ENCODE measurements at regions not wholly inside any gene's neighbourhood (a gene's known extent, or its start where the extent isn't known, plus 50 kb on each side); places are given as distances from the start of the nearest gene placed in this dataset.

DNA sequence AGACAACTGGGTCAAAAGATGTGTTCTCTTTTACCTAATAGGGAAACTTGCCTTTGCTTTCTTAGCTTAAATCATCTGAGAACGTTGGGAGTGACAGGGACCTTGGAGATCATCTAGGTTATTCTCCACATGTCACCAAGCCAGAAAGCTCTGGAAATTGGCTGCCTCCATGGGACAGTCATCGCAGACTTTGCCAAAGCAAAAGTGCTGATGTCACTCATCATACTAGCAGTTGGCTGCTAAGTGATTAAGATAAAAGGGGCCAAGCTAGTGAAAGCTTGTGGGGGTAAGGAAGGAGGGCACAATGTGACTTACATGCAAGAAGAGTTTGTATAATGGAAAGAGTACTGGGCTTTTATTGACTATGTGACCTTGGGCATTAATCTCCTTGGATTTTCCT lies 198.0 kb upstream of the PFN2 start:
- no peak overlapping the region for H3K4me2 ChIP-seq (replicated peaks; ENCODE audit: low read depth, low read length, poor library complexity, severe bottlenecking)

DNA sequence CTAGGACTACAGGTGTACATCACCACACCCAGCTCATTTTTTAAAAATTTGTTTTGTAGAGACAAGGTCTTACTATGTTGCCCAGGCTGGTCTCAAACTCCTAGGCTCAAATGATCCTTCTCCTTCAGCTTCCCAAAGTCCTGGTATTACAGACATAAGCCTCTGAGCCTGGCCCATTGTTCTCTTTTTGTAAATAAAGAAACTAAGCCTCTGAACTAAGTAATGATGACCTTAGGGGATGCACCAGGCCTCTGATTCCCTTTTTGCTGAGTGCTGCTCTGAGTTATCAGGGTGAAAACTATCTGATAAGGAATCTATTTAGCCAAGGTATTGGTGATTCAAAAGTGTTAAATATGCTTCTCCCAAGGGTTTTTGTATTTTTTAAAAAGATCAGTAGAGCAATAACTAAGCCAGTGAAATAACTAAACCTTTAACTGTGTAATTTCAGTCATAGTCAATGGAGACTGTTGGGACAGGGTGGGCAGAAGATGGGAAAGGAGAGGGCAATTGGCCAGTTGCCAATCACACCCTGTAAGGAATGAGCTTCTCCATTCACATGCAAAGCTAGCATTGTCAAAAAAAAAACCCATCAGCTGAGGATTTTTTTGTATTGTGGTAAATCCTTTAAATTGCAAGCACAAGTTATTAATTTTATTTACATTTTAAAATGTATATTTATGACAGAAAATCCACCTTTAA lies 194.8 kb upstream of the PFN2 start:
- CTCF ChIA-PET: no interaction called here
- Histone ChIP-seq H3K27ac (ENCODE audit: low read length in 2 of 2) (no peak overlapping the region), H2AFZ (ENCODE audit: insufficient read depth, low read depth, low read length, poor library complexity, severe bottlenecking) (no peak overlapping the region), H3K9ac (ENCODE audit: low read length) (no peak overlapping the region), H3K36me3 (replicated peaks in 1 of 2; ENCODE audit: control extremely low read depth in 1 of 2, control insufficient read depth in 1 of 2, extremely low read depth in 1 of 2, insufficient read depth in 2 of 2, low read length in 1 of 2) (no peaks in the 10 kb centered on the region), H4K20me1 (ENCODE audit: control insufficient read depth, insufficient read depth, low read length, poor library complexity, severe bottlenecking) (no peaks in the 10 kb centered on the region), H3K4me2 (replicated peaks; ENCODE audit: low read depth, low read length, poor library complexity, severe bottlenecking) (no peak overlapping the region), H3K27me3 (replicated peaks in 1 of 4; ENCODE audit: control extremely low read depth in 1 of 4, control insufficient read depth in 3 of 4, insufficient read depth in 4 of 4, low read length in 3 of 4) (no peaks in the 10 kb centered on the region), H3K79me2 (ENCODE audit: control insufficient read depth, insufficient read depth, low read length) (no peaks in the 10 kb centered on the region), H3K4me1 (ENCODE audit: control insufficient read depth in 2 of 2, insufficient read depth in 2 of 2, low read length in 2 of 2) (no peaks in the 10 kb centered on the region), H3K9me3 (ENCODE audit: control extremely low read depth in 1 of 3, control insufficient read depth in 2 of 3, insufficient read depth in 1 of 3, low read length in 2 of 3) (no peaks in the 10 kb centered on the region), H3K4me3 (ENCODE audit: control extremely low read depth in 1 of 5, extremely low read depth in 1 of 5, insufficient read depth in 1 of 5, low read depth in 2 of 5, low read length in 4 of 5) (no peak overlapping the region)
- TF ChIP-seq EZH2 (IDR thresholded peaks at IDR 0.05; ENCODE audit: borderline replicate concordance, insufficient read depth, low read depth, low read length, poor library complexity, severe bottlenecking): no peak
- TF ChIP-seq, protein P1, sequence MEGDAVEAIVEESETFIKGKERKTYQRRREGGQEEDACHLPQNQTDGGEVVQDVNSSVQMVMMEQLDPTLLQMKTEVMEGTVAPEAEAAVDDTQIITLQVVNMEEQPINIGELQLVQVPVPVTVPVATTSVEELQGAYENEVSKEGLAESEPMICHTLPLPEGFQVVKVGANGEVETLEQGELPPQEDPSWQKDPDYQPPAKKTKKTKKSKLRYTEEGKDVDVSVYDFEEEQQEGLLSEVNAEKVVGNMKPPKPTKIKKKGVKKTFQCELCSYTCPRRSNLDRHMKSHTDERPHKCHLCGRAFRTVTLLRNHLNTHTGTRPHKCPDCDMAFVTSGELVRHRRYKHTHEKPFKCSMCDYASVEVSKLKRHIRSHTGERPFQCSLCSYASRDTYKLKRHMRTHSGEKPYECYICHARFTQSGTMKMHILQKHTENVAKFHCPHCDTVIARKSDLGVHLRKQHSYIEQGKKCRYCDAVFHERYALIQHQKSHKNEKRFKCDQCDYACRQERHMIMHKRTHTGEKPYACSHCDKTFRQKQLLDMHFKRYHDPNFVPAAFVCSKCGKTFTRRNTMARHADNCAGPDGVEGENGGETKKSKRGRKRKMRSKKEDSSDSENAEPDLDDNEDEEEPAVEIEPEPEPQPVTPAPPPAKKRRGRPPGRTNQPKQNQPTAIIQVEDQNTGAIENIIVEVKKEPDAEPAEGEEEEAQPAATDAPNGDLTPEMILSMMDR (IDR thresholded peaks at IDR 0.05): no peak
- no peak overlapping the region for H3K27ac Mint-ChIP-seq
- POLR2A ChIA-PET: no interaction called here
- H3K27me3 Mint-ChIP-seq: peaks cover 4% of the 10 kb centered on the region
- no peaks in the 10 kb centered on the region for H3K4me1 Mint-ChIP-seq
- H3K4me3 Mint-ChIP-seq: no peak overlapping the region
- H3K9me3 Mint-ChIP-seq (ENCODE audit: insufficient read depth): no peaks in the 10 kb centered on the region
- DNase-seq (no peak), ATAC-seq (ENCODE audit: low read depth) (no peak)
- intact Hi-C loops (cut with micrococcal nuclease): no loop called here

More for the DNA sequence above, 198.0 kb upstream of the PFN2 start:
- ATAC-seq (ENCODE audit: low read depth): no peak
- ChIA-PET CTCF (no interaction called here), POLR2A (no interaction called here)
- Mint-ChIP-seq H3K27me3 (peaks cover 4% of the 10 kb centered on the region), H3K4me3 (no peak overlapping the region), H3K27ac (no peak overlapping the region), H3K4me1 (no peaks in the 10 kb centered on the region), H3K9me3 (ENCODE audit: insufficient read depth) (no peaks in the 10 kb centered on the region)
- TF ChIP-seq, protein P1 (IDR thresholded peaks at IDR 0.05): no peak
- TF ChIP-seq EZH2 (IDR thresholded peaks at IDR 0.05; ENCODE audit: borderline replicate concordance, insufficient read depth, low read depth, low read length, poor library complexity, severe bottlenecking): no peak
- H3K4me3 ChIP-seq (ENCODE audit: control extremely low read depth in 1 of 5, extremely low read depth in 1 of 5, insufficient read depth in 1 of 5, low read depth in 2 of 5, low read length in 4 of 5): no peak overlapping the region
- no peak overlapping the region for H3K27ac ChIP-seq (ENCODE audit: low read length in 2 of 2)
- no peak overlapping the region for H3K9ac ChIP-seq (ENCODE audit: low read length)
- no peaks in the 10 kb centered on the region for H3K36me3 ChIP-seq (replicated peaks in 1 of 2; ENCODE audit: control extremely low read depth in 1 of 2, control insufficient read depth in 1 of 2, extremely low read depth in 1 of 2, insufficient read depth in 2 of 2, low read length in 1 of 2)
- H3K9me3 ChIP-seq (ENCODE audit: control extremely low read depth in 1 of 3, control insufficient read depth in 2 of 3, insufficient read depth in 1 of 3, low read length in 2 of 3): no peaks in the 10 kb centered on the region
- no peak overlapping the region for H2AFZ ChIP-seq (ENCODE audit: insufficient read depth, low read depth, low read length, poor library complexity, severe bottlenecking)
- WGBS (ENCODE audit: insufficient coverage): 100% methylated on average over 1 of the region's 2 CpGs
- H4K20me1 ChIP-seq (ENCODE audit: control insufficient read depth, insufficient read depth, low read length, poor library complexity, severe bottlenecking): no peaks in the 10 kb centered on the region
- DNase-seq: no peak
- H3K4me1 ChIP-seq (ENCODE audit: control insufficient read depth in 2 of 2, insufficient read depth in 2 of 2, low read length in 2 of 2): no peaks in the 10 kb centered on the region
- no peaks in the 10 kb centered on the region for H3K79me2 ChIP-seq (ENCODE audit: control insufficient read depth, insufficient read depth, low read length)
- intact Hi-C loops (cut with micrococcal nuclease): no loop called here
- H3K27me3 ChIP-seq (replicated peaks in 1 of 4; ENCODE audit: control extremely low read depth in 1 of 4, control insufficient read depth in 3 of 4, insufficient read depth in 4 of 4, low read length in 3 of 4): no peaks in the 10 kb centered on the region
